HCT116 (cell line): ENCODE measurements at regions not wholly inside any gene's neighbourhood (a gene's known extent, or its start where the extent isn't known, plus 50 kb on each side); places are given as distances from the start of the nearest gene placed in this dataset.

Experiments used
- ATAC-seq: fragments of 200-7000 bp; cut with Tn5 transposase; 2 replicates; pipeline ENCODE4 v1.9.1; 2020; ENCODE audit warnings: mild to moderate bottlenecking, moderate library complexity
- BruUV-seq: library from RNA; stranded (reverse); fragments of 400-500 nt; replicated peaks from 2 replicates; lab custom pipeline; 2021; lab: Mats Ljungman, UMichigan
- CTCF ChIA-PET: fragments of 300-600 bp; sonication (Branson Sonifier 250); formaldehyde crosslinking; loops from one replicate; lab custom pipeline; 2021; ENCODE audit warnings: antibody characterized with exemption; lab: Charles Lee
- POLR2A ChIA-PET: fragments of 300-600, 350-600 bp; sonication (Branson Sonifier 250); formaldehyde crosslinking; loops from one replicate; lab custom pipeline; 2021; ENCODE audit warnings: antibody characterized with exemption; lab: Charles Lee
- RAD21 ChIA-PET, 2 experiments: fragments of 300-600 bp; sonication (Branson Sonifier 250); formaldehyde crosslinking; loops; one replicate each; lab custom pipeline; 2023; ENCODE audit warnings: low total read pairs in 2 of 2; ENCODE audit not compliant: uncharacterized antibody in 2 of 2, unreplicated experiment in 2 of 2, low non-redundant PET in 1 of 2; lab: Charles Lee
- DNase-seq: peaks from one replicate; pipeline ENCODE4 v3.0.0-alpha.2; 2010; ENCODE audit warnings: low read depth, low spot score
- H2AFZ ChIP-seq: fragments of 200-600 bp; shearing (Covaris generic), sonication (generic); 2 replicates; pipeline ENCODE4 v1.6.1; 2017; ENCODE audit warnings: low read depth, mixed run types, mixed read lengths, antibody characterized with exemption, low read length; ENCODE audit not compliant: poor library complexity, severe bottlenecking
- H3K27ac ChIP-seq: 2 replicates; pipeline ENCODE4 v1.5.1; 2012; ENCODE audit warnings: low read depth, low read length
- H3K27me3 ChIP-seq: fragments of 200-600 bp; sonication (generic); 2 replicates; pipeline ENCODE4 v1.6.1; 2016; ENCODE audit warnings: mixed run types, low read length, mixed read lengths; ENCODE audit not compliant: insufficient read depth
- H3K36me3 ChIP-seq, 2 experiments: fragments of 200-500 bp in 1 of 2; fragments of 200-600 bp in 1 of 2; sonication (Bioruptor generic) in 1 of 2; sonication (generic) in 1 of 2; 2 replicates each; pipeline versions ENCODE4 v1.5.1 to v1.6.1; 2014 to 2016; ENCODE audit warnings: low read length in 2 of 2, inconsistent platforms in 1 of 2, mixed read lengths in 1 of 2, mixed run types in 1 of 2; ENCODE audit not compliant: insufficient read depth in 2 of 2, control insufficient read depth in 1 of 2
- H3K4me1 ChIP-seq, 2 experiments: fragments of 200-600 bp in 1 of 2; sonication (generic) in 1 of 2; 2 replicates each; pipeline versions ENCODE4 v1.5.1 to v1.6.1; 2012 to 2017; ENCODE audit warnings: low read length in 2 of 2, inconsistent platforms in 1 of 2, mild to moderate bottlenecking in 1 of 2, mixed read lengths in 1 of 2, mixed run types in 1 of 2, moderate library complexity in 1 of 2; ENCODE audit not compliant: insufficient read depth in 2 of 2, control insufficient read depth in 1 of 2
- H3K4me2 ChIP-seq: fragments of 200-600 bp; sonication (generic); 2 replicates; pipeline ENCODE4 v1.6.1; 2017; ENCODE audit warnings: mixed run types, low read length, mixed read lengths
- H3K4me3 ChIP-seq, 2 experiments: fragments of 200-600 bp in 1 of 2; sonication (generic) in 1 of 2; replicated peaks in 1 of 2; 2 replicates each; pipeline ENCODE4 v1.5.1; 2011 to 2016; ENCODE audit warnings: low read length in 2 of 2, control low read depth in 1 of 2, low read depth in 1 of 2, mild to moderate bottlenecking in 1 of 2, mixed read lengths in 1 of 2, mixed run types in 1 of 2
- H3K79me2 ChIP-seq: fragments of 200-600 bp; sonication (generic); 2 replicates; pipeline ENCODE4 v1.6.1; 2017; ENCODE audit warnings: mild to moderate bottlenecking, mixed run types, low read length, moderate library complexity, mixed read lengths; ENCODE audit not compliant: insufficient read depth
- H3K9ac ChIP-seq: fragments of 200-600 bp; sonication (generic); 2 replicates; pipeline ENCODE4 v1.6.1; 2016; ENCODE audit warnings: low read length, mixed read lengths
- H3K9me2 ChIP-seq: fragments of 200-600 bp; sonication (generic), shearing (Covaris generic); 2 replicates; pipeline ENCODE4 v1.6.1; 2017; ENCODE audit warnings: mixed run types, mild to moderate bottlenecking, moderate library complexity; ENCODE audit not compliant: insufficient read depth
- H3K9me3 ChIP-seq, 2 experiments: fragments of 200-500 bp in 1 of 2; fragments of 200-600 bp in 1 of 2; sonication (Bioruptor generic) in 1 of 2; sonication (generic) in 1 of 2; 2 replicates each; pipeline ENCODE4 v1.6.1; 2014 to 2017; ENCODE audit warnings: low read length in 2 of 2, mixed read lengths in 2 of 2, inconsistent platforms in 1 of 2, low read depth in 1 of 2, mild to moderate bottlenecking in 1 of 2, mixed run types in 1 of 2, moderate library complexity in 1 of 2; ENCODE audit not compliant: control insufficient read depth in 1 of 2, insufficient read depth in 1 of 2
- H4K20me1 ChIP-seq: fragments of 200-600 bp; sonication (generic), shearing (Covaris generic); 2 replicates; pipeline ENCODE4 v1.6.1; 2017; ENCODE audit warnings: mixed run types, mild to moderate bottlenecking, moderate library complexity; ENCODE audit not compliant: insufficient read depth
- CBX3 ChIP-seq: IDR thresholded peaks from 2 replicates; pipeline ENCODE4 v1.6.1; 2012; ENCODE audit warnings: low read depth
- CEBPB ChIP-seq: IDR thresholded peaks from 2 replicates; pipeline ENCODE4 v1.6.1; 2012; ENCODE audit warnings: low read depth
- ELF1 ChIP-seq: IDR thresholded peaks from 2 replicates; pipeline ENCODE4 v1.6.1; 2012; ENCODE audit warnings: low read depth, borderline replicate concordance
- EZH2phosphoT487 ChIP-seq: fragments of 200-600 bp; IDR thresholded peaks from 2 replicates; pipeline ENCODE4 v1.6.1; 2018; ENCODE audit warnings: antibody characterized with exemption, borderline replicate concordance
- POLR2A ChIP-seq: IDR thresholded peaks from 2 replicates; pipeline ENCODE4 v1.7.0; 2011; ENCODE audit warnings: borderline replicate concordance; ENCODE audit not compliant: insufficient read depth, insufficient read length; ENCODE audit errors: extremely low read depth
- POLR2AphosphoS5 ChIP-seq: IDR thresholded peaks from 2 replicates; pipeline ENCODE4 v1.6.1; 2011; ENCODE audit warnings: mild to moderate bottlenecking, low read depth, low read length, moderate library complexity
- RAD21 ChIP-seq: IDR thresholded peaks from 2 replicates; pipeline ENCODE4 v1.6.1; 2012; ENCODE audit warnings: low read depth, mild to moderate bottlenecking
- SIN3A ChIP-seq: IDR thresholded peaks from 2 replicates; pipeline ENCODE4 v1.6.1; 2012; ENCODE audit warnings: low read depth
- SP1 ChIP-seq: IDR thresholded peaks from 2 replicates; pipeline ENCODE4 v1.6.1; 2012; ENCODE audit warnings: low read depth
- SRF ChIP-seq: IDR thresholded peaks from 2 replicates; pipeline ENCODE4 v1.6.1; 2012; ENCODE audit warnings: low read depth
- YY1 ChIP-seq: IDR thresholded peaks from 2 replicates; pipeline ENCODE4 v1.6.1; 2011; ENCODE audit warnings: low read length, low read depth, moderate library complexity, mild to moderate bottlenecking; ENCODE audit not compliant: insufficient replicate concordance; ENCODE audit errors: extremely low read depth
- ZNF274 ChIP-seq: fragments of 200-500 bp; sonication (Bioruptor generic); IDR thresholded peaks from 2 replicates; pipeline ENCODE4 v1.6.1; 2014; ENCODE audit warnings: mild to moderate bottlenecking, low read depth, low read length, inconsistent platforms
- intact Hi-C: fragments of 100-400 bp; cut with micrococcal nuclease; formaldehyde crosslinking; loops from 2 replicates; pipeline ENCODE4 v1.10.0; 2022
- TF ChIP-seq, protein P1 (sequence below), 3 experiments: fragments of 200-600 bp in 1 of 3; sonication (generic) in 1 of 3; IDR thresholded peaks in 2 of 3; conservative IDR thresholded peaks in 1 of 3; 2 replicates each; pipeline ENCODE4 v1.5.1; 2012 to 2017; ENCODE audit warnings: low read depth in 2 of 3, low read length in 2 of 3, antibody characterized with exemption in 1 of 3, borderline replicate concordance in 1 of 3, control low read depth in 1 of 3, mild to moderate bottlenecking in 1 of 3, mixed read lengths in 1 of 3, mixed run types in 1 of 3, moderate library complexity in 1 of 3; ENCODE audit not compliant: insufficient read depth in 1 of 3
- TF ChIP-seq, protein P2 (sequence below): IDR thresholded peaks from 2 replicates; pipeline ENCODE4 v1.6.1; 2011; ENCODE audit warnings: mild to moderate bottlenecking, low read length, moderate library complexity; ENCODE audit not compliant: insufficient replicate concordance; ENCODE audit errors: extremely low read depth
- TF ChIP-seq, protein P3 (sequence below): IDR thresholded peaks from 2 replicates; pipeline ENCODE4 v1.6.1; 2012; ENCODE audit warnings: low read depth
- TF ChIP-seq, protein P4 (sequence below): IDR thresholded peaks from 2 replicates; pipeline ENCODE4 v1.6.1; 2012

DNA sequence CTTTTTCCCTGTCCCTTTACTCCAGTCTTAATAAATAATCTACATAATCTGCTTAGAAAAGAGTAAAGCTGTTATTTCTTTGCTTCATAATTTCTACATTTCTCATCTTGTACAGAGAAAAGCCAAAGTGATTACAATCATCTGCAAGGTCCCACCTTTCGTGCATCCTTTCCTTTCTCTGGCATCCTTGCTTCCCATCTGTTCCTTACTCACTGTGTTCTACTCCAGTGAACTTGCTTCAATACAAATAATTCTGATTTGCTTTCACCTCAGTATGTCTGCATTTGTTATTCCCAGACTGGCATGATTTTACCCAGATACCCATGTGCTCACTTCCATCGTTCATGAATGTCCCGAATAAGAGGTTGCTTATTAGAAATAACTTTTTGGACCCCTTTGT, 99.4 kb upstream of the DSEL start:
- no peaks in the 10 kb centered on the region for H4K20me1 ChIP-seq
- H3K9ac ChIP-seq: no peak overlapping the region
- H3K9me2 ChIP-seq: no peaks in the 10 kb centered on the region
- H3K9me3 ChIP-seq: peaks cover 6 to 12% of the 10 kb centered on the region in 2 experiments; a peak in 2 of 4 replicates
- DNase-seq: no peak
- H3K4me2 ChIP-seq: no peak overlapping the region
- H3K4me3 ChIP-seq: no peak overlapping the region
- no peaks in the 10 kb centered on the region for H3K79me2 ChIP-seq
- H3K4me1 ChIP-seq: no peaks in the 10 kb centered on the region
- no peaks in the 10 kb centered on the region for H3K36me3 ChIP-seq
- RAD21 ChIA-PET: no interaction called here
- TF ChIP-seq, protein P1, sequence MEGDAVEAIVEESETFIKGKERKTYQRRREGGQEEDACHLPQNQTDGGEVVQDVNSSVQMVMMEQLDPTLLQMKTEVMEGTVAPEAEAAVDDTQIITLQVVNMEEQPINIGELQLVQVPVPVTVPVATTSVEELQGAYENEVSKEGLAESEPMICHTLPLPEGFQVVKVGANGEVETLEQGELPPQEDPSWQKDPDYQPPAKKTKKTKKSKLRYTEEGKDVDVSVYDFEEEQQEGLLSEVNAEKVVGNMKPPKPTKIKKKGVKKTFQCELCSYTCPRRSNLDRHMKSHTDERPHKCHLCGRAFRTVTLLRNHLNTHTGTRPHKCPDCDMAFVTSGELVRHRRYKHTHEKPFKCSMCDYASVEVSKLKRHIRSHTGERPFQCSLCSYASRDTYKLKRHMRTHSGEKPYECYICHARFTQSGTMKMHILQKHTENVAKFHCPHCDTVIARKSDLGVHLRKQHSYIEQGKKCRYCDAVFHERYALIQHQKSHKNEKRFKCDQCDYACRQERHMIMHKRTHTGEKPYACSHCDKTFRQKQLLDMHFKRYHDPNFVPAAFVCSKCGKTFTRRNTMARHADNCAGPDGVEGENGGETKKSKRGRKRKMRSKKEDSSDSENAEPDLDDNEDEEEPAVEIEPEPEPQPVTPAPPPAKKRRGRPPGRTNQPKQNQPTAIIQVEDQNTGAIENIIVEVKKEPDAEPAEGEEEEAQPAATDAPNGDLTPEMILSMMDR (IDR thresholded peaks at IDR 0.05 in 2 of 3, conservative IDR thresholded peaks at IDR 0.05 in 1 of 3; ENCODE audit: borderline replicate concordance in 1 of 3, insufficient read depth in 1 of 3, low read depth in 2 of 3, low read length in 2 of 3): no peak
- no peak for TF ChIP-seq SRF
- TF ChIP-seq, protein P2, sequence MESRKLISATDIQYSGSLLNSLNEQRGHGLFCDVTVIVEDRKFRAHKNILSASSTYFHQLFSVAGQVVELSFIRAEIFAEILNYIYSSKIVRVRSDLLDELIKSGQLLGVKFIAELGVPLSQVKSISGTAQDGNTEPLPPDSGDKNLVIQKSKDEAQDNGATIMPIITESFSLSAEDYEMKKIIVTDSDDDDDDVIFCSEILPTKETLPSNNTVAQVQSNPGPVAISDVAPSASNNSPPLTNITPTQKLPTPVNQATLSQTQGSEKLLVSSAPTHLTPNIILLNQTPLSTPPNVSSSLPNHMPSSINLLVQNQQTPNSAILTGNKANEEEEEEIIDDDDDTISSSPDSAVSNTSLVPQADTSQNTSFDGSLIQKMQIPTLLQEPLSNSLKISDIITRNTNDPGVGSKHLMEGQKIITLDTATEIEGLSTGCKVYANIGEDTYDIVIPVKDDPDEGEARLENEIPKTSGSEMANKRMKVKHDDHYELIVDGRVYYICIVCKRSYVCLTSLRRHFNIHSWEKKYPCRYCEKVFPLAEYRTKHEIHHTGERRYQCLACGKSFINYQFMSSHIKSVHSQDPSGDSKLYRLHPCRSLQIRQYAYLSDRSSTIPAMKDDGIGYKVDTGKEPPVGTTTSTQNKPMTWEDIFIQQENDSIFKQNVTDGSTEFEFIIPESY: no peak
- TF ChIP-seq, protein P3, sequence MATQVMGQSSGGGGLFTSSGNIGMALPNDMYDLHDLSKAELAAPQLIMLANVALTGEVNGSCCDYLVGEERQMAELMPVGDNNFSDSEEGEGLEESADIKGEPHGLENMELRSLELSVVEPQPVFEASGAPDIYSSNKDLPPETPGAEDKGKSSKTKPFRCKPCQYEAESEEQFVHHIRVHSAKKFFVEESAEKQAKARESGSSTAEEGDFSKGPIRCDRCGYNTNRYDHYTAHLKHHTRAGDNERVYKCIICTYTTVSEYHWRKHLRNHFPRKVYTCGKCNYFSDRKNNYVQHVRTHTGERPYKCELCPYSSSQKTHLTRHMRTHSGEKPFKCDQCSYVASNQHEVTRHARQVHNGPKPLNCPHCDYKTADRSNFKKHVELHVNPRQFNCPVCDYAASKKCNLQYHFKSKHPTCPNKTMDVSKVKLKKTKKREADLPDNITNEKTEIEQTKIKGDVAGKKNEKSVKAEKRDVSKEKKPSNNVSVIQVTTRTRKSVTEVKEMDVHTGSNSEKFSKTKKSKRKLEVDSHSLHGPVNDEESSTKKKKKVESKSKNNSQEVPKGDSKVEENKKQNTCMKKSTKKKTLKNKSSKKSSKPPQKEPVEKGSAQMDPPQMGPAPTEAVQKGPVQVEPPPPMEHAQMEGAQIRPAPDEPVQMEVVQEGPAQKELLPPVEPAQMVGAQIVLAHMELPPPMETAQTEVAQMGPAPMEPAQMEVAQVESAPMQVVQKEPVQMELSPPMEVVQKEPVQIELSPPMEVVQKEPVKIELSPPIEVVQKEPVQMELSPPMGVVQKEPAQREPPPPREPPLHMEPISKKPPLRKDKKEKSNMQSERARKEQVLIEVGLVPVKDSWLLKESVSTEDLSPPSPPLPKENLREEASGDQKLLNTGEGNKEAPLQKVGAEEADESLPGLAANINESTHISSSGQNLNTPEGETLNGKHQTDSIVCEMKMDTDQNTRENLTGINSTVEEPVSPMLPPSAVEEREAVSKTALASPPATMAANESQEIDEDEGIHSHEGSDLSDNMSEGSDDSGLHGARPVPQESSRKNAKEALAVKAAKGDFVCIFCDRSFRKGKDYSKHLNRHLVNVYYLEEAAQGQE: no peak
- no peak for TF ChIP-seq POLR2A
- TF ChIP-seq EZH2phosphoT487: no peak
- no peak for TF ChIP-seq SP1
- TF ChIP-seq CBX3: no peak
- TF ChIP-seq, protein P4, sequence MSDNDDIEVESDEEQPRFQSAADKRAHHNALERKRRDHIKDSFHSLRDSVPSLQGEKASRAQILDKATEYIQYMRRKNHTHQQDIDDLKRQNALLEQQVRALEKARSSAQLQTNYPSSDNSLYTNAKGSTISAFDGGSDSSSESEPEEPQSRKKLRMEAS: no peak
- TF ChIP-seq CEBPB: no peak
- TF ChIP-seq YY1: no peak
- no peak for TF ChIP-seq ZNF274
- no peak for TF ChIP-seq SIN3A
- no peak for TF ChIP-seq POLR2AphosphoS5
- no peak for TF ChIP-seq RAD21
- no peak for TF ChIP-seq ELF1
- TF ChIP-seq, all 23 proteins: peak for 0
- ChIA-PET POLR2A (no interaction called here), CTCF (no interaction called here)
- Histone ChIP-seq H2AFZ (no peak overlapping the region), H3K27me3 (no peaks in the 10 kb centered on the region), H3K27ac (no peak overlapping the region)
- intact Hi-C loops: no loop called here
- no peak for ATAC-seq
- BruUV-seq: no TSS peak
